ENCODE measurements at regions not wholly inside any gene's neighbourhood (a gene's known extent, or its start where the extent isn't known, plus 50 kb on each side); places are given as distances from the start of the nearest gene placed in this dataset.
"Not testable (repeated sequence)": the region's sequence is repeated elsewhere in the genome, so short reads cannot be mapped to it uniquely, and the experiment has no call there.

- DNase-seq (ENCODE audit: low read depth in 4 of 4, low spot score in 3 of 4): no peak
Observed at GRCh38 chr9:24090566-24090965, 264.5 kb upstream of the ELAVL2 start.

GRCh38 chr9:24073666-24074065, 247.6 kb upstream of the ELAVL2 start:
- DNase-seq (ENCODE audit: low read depth in 4 of 4, low spot score in 3 of 4): no peak

- no peak for DNase-seq (ENCODE audit: low read depth in 4 of 4, low spot score in 3 of 4)
Observed at GRCh38 chr9:24073007-24073592, 247.1 kb upstream of the ELAVL2 start.

GRCh38 chr9:24071716-24072115, 245.7 kb upstream of the ELAVL2 start:
- no peak for DNase-seq (ENCODE audit: low read depth in 4 of 4, low spot score in 3 of 4)

- no peak for DNase-seq (ENCODE audit: low read depth in 4 of 4, low spot score in 3 of 4)
Observed at GRCh38 chr9:24071091-24071490, 245.1 kb upstream of the ELAVL2 start.

- DNase-seq (ENCODE audit: low read depth in 4 of 4, low spot score in 3 of 4): not testable (repeated sequence)
Observed at GRCh38 chr9:24067107-24067506, 241.1 kb upstream of the ELAVL2 start.

- no peak for DNase-seq (ENCODE audit: low read depth in 4 of 4, low spot score in 3 of 4)
Observed at GRCh38 chr9:24059651-24060050, 233.6 kb upstream of the ELAVL2 start.

GRCh38 chr9:24051587-24051986, 225.5 kb upstream of the ELAVL2 start:
- no peak for DNase-seq (ENCODE audit: low read depth in 4 of 4, low spot score in 3 of 4)

- DNase-seq (ENCODE audit: low read depth in 4 of 4, low spot score in 3 of 4): not testable (repeated sequence)
Observed at GRCh38 chr9:24050239-24050638, 224.2 kb upstream of the ELAVL2 start.

GRCh38 chr9:24045150-24045549, 219.1 kb upstream of the ELAVL2 start:
- DNase-seq (ENCODE audit: low read depth in 4 of 4, low spot score in 3 of 4): no peak

- DNase-seq (ENCODE audit: low read depth in 4 of 4, low spot score in 3 of 4): no peak
Observed at GRCh38 chr9:24044576-24044975, 218.5 kb upstream of the ELAVL2 start.

GRCh38 chr9:24041160-24041690, 215.2 kb upstream of the ELAVL2 start:
- no peak for DNase-seq (ENCODE audit: low read depth in 4 of 4, low spot score in 3 of 4)

GRCh38 chr9:24036459-24036858, 210.4 kb upstream of the ELAVL2 start:
- DNase-seq (ENCODE audit: low read depth in 4 of 4, low spot score in 3 of 4): no peak

- DNase-seq (ENCODE audit: low read depth in 4 of 4, low spot score in 3 of 4): no peak
Observed at GRCh38 chr9:24035816-24036215, 209.8 kb upstream of the ELAVL2 start.

- no peak for DNase-seq (ENCODE audit: low read depth in 4 of 4, low spot score in 3 of 4)
Observed at GRCh38 chr9:24011881-24012280, 185.8 kb upstream of the ELAVL2 start.

GRCh38 chr9:24011009-24011717, 185.1 kb upstream of the ELAVL2 start:
- DNase-seq (ENCODE audit: low read depth in 4 of 4, low spot score in 3 of 4): no peak

- no peak for DNase-seq (ENCODE audit: low read depth in 4 of 4, low spot score in 3 of 4)
Observed at GRCh38 chr9:24009322-24009721, 183.3 kb upstream of the ELAVL2 start.

GRCh38 chr9:24007185-24007584, 181.1 kb upstream of the ELAVL2 start:
- no peak for DNase-seq (ENCODE audit: low read depth in 4 of 4, low spot score in 3 of 4)

GRCh38 chr9:23991874-23992273, 165.8 kb upstream of the ELAVL2 start:
- DNase-seq (ENCODE audit: low read depth in 4 of 4, low spot score in 3 of 4): not testable (repeated sequence)

GRCh38 chr9:23979491-23979890, 153.5 kb upstream of the ELAVL2 start:
- no peak for DNase-seq (ENCODE audit: low read depth in 4 of 4, low spot score in 3 of 4)

GRCh38 chr9:23962101-23962500, 136.1 kb upstream of the ELAVL2 start:
- no peak for DNase-seq (ENCODE audit: low read depth in 4 of 4, low spot score in 3 of 4)

GRCh38 chr9:23945897-23946296, 119.9 kb upstream of the ELAVL2 start:
- DNase-seq (ENCODE audit: low read depth in 4 of 4, low spot score in 3 of 4): no peak

All from left renal pelvis (tissue), 4 donors.